ENCODE measurements at regions not wholly inside any gene's neighbourhood (a gene's known extent, or its start where the extent isn't known, plus 50 kb on each side); places are given as distances from the start of the nearest gene placed in this dataset.
"Not testable (repeated sequence)": the region's sequence is repeated elsewhere in the genome, so short reads cannot be mapped to it uniquely, and the experiment has no call there.

DNA sequence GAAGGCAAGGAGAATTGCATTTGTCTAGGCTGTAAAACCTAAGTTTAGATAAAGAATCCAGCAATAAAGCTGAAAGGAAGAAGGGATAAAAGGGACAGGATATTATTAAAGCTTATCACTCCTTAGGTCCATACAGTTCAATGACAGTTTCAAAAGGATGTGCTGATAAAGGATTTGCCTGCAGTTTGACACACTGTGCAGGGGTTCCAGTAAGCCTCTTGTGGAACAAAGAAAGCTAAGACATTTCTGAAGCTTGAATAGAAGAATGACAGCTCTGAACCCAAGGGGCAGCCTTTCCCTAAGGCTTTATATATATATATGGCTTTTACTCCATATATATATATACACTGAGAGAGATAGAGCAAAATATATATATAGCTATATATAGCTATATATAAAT, 276.8 kb upstream of the GRM3 start:
- Histone ChIP-seq H3K27me3 (ENCODE audit: insufficient read depth, low read depth, severe bottlenecking) (no peaks in the 10 kb centered on the region), H3K36me3 (no peaks in the 10 kb centered on the region), H3K4me3 (ENCODE audit: low read depth, low read length) (no peak overlapping the region), H3K27ac (no peak overlapping the region), H3K9me3 (ENCODE audit: severe bottlenecking) (no peaks in the 10 kb centered on the region)
- TF ChIP-seq, protein P1, sequence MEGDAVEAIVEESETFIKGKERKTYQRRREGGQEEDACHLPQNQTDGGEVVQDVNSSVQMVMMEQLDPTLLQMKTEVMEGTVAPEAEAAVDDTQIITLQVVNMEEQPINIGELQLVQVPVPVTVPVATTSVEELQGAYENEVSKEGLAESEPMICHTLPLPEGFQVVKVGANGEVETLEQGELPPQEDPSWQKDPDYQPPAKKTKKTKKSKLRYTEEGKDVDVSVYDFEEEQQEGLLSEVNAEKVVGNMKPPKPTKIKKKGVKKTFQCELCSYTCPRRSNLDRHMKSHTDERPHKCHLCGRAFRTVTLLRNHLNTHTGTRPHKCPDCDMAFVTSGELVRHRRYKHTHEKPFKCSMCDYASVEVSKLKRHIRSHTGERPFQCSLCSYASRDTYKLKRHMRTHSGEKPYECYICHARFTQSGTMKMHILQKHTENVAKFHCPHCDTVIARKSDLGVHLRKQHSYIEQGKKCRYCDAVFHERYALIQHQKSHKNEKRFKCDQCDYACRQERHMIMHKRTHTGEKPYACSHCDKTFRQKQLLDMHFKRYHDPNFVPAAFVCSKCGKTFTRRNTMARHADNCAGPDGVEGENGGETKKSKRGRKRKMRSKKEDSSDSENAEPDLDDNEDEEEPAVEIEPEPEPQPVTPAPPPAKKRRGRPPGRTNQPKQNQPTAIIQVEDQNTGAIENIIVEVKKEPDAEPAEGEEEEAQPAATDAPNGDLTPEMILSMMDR (IDR thresholded peaks at IDR 0.05; ENCODE audit: low read depth, low read length), result no peak
- no peak for DNase-seq

DNA sequence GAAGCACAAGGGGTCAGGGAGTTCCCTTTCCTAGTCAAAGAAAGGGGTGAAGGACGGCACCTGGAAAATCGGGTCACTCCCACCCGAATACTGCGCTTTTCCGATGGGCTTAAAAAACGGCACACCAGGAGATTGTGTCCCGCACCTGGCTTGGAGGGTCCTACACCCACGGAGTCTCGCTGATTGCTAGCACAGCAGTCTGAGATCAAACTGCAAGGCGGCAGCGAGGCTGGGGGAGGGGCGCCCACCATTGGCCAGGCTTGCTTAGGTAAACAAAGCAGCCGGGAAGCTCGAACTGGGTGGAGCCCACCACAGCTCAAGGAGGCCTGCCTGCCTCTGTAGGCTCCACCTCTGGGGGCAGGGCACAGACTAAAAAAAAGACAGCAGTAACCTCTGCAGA, 303.3 kb upstream of the GRM3 start:
- H3K4me3 ChIP-seq (ENCODE audit: low read depth, low read length); DNase-seq; H3K27ac ChIP-seq: not testable (repeated sequence)

DNA sequence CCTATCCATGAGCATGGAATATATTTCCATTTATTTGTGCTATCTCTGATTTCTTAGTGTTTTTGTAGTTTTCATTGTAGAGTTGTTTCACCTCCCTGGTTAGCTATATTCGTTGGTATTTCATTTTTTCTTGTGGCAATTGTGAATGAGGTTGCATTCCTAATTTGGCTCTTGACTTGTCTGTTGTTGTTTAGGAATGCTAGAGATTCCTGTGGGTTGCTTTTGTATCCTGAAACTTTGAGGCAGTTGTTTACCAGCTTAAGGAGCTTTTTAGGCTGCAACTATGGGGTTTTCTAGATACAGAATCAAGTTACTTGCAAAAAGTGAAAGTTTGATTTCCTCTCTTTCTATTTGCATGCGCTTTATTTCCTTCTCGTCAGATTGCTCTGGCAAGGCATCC, 304.7 kb upstream of the GRM3 start:
- Histone ChIP-seq H3K27ac (no peak overlapping the region), H3K4me3 (ENCODE audit: low read depth, low read length) (no peak overlapping the region), H3K9me3 (ENCODE audit: severe bottlenecking) (no peaks in the 10 kb centered on the region), H3K27me3 (ENCODE audit: insufficient read depth, low read depth, severe bottlenecking) (no peaks in the 10 kb centered on the region), H3K36me3 (no peaks in the 10 kb centered on the region)
- DNase-seq, result no peak
- TF ChIP-seq, protein P1 (IDR thresholded peaks at IDR 0.05; ENCODE audit: low read depth, low read length), result no peak

More for the DNA sequence above, 303.3 kb upstream of the GRM3 start:
- H3K36me3 ChIP-seq; H3K9me3 ChIP-seq (ENCODE audit: severe bottlenecking); H3K27me3 ChIP-seq (ENCODE audit: insufficient read depth, low read depth, severe bottlenecking): not testable (repeated sequence)

DNA sequence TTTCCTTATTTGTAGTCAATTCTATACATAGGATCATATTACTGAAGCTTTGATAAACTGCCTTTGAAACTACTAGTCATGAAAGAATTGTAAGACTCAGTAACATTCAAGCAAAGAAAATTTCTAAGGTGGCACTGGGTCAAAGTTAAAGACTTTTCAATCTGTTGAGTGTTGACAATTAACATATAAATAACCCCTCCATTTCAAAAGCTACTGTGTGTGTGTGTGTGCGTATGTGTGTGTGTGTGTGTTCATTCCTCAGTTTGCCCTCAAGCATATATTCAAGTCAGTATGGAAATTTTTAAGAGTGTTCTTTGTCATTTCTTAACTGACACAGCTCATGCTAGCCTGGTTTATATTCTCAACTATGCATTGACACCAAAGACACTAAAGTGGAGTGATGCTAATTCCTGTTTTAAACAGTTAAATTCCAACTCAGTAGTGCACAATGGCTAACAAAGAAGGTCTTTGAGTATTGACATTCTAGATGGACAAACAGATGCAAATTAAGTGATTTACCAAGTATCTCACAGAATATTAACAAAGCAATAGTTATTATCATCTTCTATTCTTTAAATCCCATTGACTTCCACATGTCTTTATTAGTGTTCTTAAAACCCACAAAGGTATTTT, 314.8 kb upstream of the GRM3 start:
- Histone ChIP-seq H3K36me3 (no peaks in the 10 kb centered on the region), H3K27me3 (ENCODE audit: insufficient read depth, low read depth, severe bottlenecking) (no peaks in the 10 kb centered on the region), H3K27ac (no peak overlapping the region), H3K4me3 (ENCODE audit: low read depth, low read length) (no peak overlapping the region), H3K9me3 (ENCODE audit: severe bottlenecking) (no peaks in the 10 kb centered on the region)
- DNase-seq, result no peak
- TF ChIP-seq, protein P1 (IDR thresholded peaks at IDR 0.05; ENCODE audit: low read depth, low read length), result no peak

DNA sequence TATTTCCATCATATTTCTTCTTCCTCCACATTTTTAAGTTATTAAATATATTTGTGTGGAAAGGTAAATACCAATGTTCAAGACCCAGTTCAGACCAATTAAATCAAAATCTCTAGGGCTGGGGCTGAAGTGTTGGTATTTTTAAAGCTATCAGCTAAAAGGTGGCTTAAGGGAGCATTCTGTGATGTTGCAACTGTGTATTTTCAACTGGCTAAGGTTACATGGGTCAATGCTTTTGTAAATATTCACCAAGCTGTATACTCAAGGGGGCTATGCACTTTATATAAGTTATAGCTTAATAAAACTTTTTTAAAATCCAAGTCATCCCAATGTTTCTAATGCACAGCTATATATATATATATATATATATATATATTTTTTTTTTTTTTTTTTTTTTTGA, 316.9 kb upstream of the GRM3 start:
- no peaks in the 10 kb centered on the region for H3K27me3 ChIP-seq (ENCODE audit: insufficient read depth, low read depth, severe bottlenecking)
- no peak overlapping the region for H3K27ac ChIP-seq
- H3K4me3 ChIP-seq (ENCODE audit: low read depth, low read length), result no peak overlapping the region
- DNase-seq, result no peak
- TF ChIP-seq, protein P1 (IDR thresholded peaks at IDR 0.05; ENCODE audit: low read depth, low read length), result no peak
- no peaks in the 10 kb centered on the region for H3K36me3 ChIP-seq
- H3K9me3 ChIP-seq (ENCODE audit: severe bottlenecking), result no peaks in the 10 kb centered on the region

DNA sequence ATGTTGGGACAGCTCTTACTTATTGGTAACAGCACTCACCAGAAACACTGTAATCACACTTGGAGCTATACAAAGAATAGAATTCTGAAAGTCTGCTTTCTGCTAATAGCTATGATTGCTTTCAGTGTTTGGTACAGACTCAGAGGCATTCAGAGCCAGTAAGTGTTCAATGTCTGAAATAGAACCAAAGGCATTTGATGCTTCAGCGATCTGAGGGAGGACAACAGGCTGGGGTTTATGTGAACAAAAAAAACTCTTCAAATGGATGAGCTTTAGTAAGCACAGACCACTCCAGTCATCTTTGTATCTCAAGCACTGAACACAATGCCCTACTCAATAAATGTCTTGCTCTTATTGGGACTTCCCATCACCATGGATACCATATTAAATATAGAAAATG, 322.8 kb upstream of the GRM3 start:
- Histone ChIP-seq H3K36me3 (no peaks in the 10 kb centered on the region), H3K27me3 (ENCODE audit: insufficient read depth, low read depth, severe bottlenecking) (no peaks in the 10 kb centered on the region), H3K9me3 (ENCODE audit: severe bottlenecking) (no peaks in the 10 kb centered on the region), H3K27ac (no peak overlapping the region), H3K4me3 (ENCODE audit: low read depth, low read length) (no peak overlapping the region)
- no peak for DNase-seq
- TF ChIP-seq, protein P1 (IDR thresholded peaks at IDR 0.05; ENCODE audit: low read depth, low read length), result no peak
